ENCODE measurements at regions not wholly inside any gene's neighbourhood (a gene's known extent, or its start where the extent isn't known, plus 50 kb on each side); places are given as distances from the start of the nearest gene placed in this dataset.

GRCh38 chr14:101192661-101193000, 289.1 kb upstream of the RTL1 start:
- Mint-ChIP-seq H3K27me3 (ENCODE audit: insufficient read depth, low read depth, poor library complexity) (peaks cover 3% of the 10 kb centered on the region), H3K9me3 (no peaks in the 10 kb centered on the region), H3K4me3 (no peak overlapping the region), H3K36me3 (ENCODE audit: low read depth) (no peaks in the 10 kb centered on the region; the same call in 2 of the 3 replicates), H3K27ac (no peak overlapping the region), H3K4me1 (peaks cover 11% of the 10 kb centered on the region; the same call in 2 of the 3 replicates)
- Histone ChIP-seq H3K36me3 (ENCODE audit: insufficient read depth) (no peaks in the 10 kb centered on the region), H3K4me1 (ENCODE audit: insufficient read depth) (no peaks in the 10 kb centered on the region; the same call in 1 of the 2 replicates), H3K79me2 (replicated peaks; ENCODE audit: insufficient read depth) (no peaks in the 10 kb centered on the region), H3K4me3 (no peak overlapping the region), H3K4me2 (no peak overlapping the region), H2AFZ (no peak overlapping the region), H3K27ac (ENCODE audit: low read depth) (no peak overlapping the region), H3K9me2 (ENCODE audit: insufficient read depth) (peaks cover 4% of the 10 kb centered on the region; the same call in 1 of the 2 replicates), H3K27me3 (ENCODE audit: insufficient read depth) (no peaks in the 10 kb centered on the region), H4K20me1 (replicated peaks; ENCODE audit: insufficient read depth) (no peaks in the 10 kb centered on the region), H3F3A (replicated peaks; ENCODE audit: low read depth) (no peaks in the 10 kb centered on the region)
- DNase-seq (ENCODE audit: low spot score) (no peak), ATAC-seq (no peak)
- no peak for TF ChIP-seq REST (IDR thresholded peaks at IDR 0.05; ENCODE audit: unreplicated experiment)
- no peak for TF ChIP-seq NANOG (IDR thresholded peaks at IDR 0.05; ENCODE audit: borderline replicate concordance)
- no peak for TF ChIP-seq JUNB (IDR thresholded peaks at IDR 0.05; ENCODE audit: unreplicated experiment)
- TF ChIP-seq EZH2phosphoT487 (IDR thresholded peaks at IDR 0.05; ENCODE audit: unreplicated experiment), result no peak
- TF ChIP-seq STAT1 (IDR thresholded peaks at IDR 0.05; ENCODE audit: unreplicated experiment), result no peak
- no peak for TF ChIP-seq ZNF462 (CRISPR knock-in tag; IDR thresholded peaks at IDR 0.05)
- no peak for TF ChIP-seq EZH2 (IDR thresholded peaks at IDR 0.05; ENCODE audit: low read depth, unreplicated experiment)
- TF ChIP-seq CTCF (conservative IDR thresholded peaks at IDR 0.05; ENCODE audit: low read depth in 2 of 2), result no peak
- TF ChIP-seq ZNF114 (CRISPR knock-in tag; IDR thresholded peaks at IDR 0.05), result no peak
- TF ChIP-seq POLR2AphosphoS5 (IDR thresholded peaks at IDR 0.05; ENCODE audit: low read depth), result no peak
- no peak for TF ChIP-seq ETS1 (IDR thresholded peaks at IDR 0.05)
